ENCODE measurements at regions not wholly inside any gene's neighbourhood (a gene's known extent, or its start where the extent isn't known, plus 50 kb on each side); places are given as distances from the start of the nearest gene placed in this dataset.

- TF ChIP-seq CTCF (IDR thresholded peaks at IDR 0.05 in 4 of 5, conservative IDR thresholded peaks at IDR 0.05 in 1 of 5) = no peak
- no peak for TF ChIP-seq POLR2A (IDR thresholded peaks at IDR 0.05)
These were observed 541.4 kb upstream of the BOD1L1 start for GRCh38 chr4:14168919-14169318.

Measured in gastrocnemius medialis (tissue), 4 donors.